GM18868 (cell line): ENCODE measurements at regions not wholly inside any gene's neighbourhood (a gene's known extent, or its start where the extent isn't known, plus 50 kb on each side); places are given as distances from the start of the nearest gene placed in this dataset.
"Not testable (repeated sequence)": the region's sequence is repeated elsewhere in the genome, so short reads cannot be mapped to it uniquely, and the experiment has no call there.

Experiments used
- ATAC-seq: cut with Tn5 transposase; IDR thresholded peaks from one replicate; pipeline ENCODE4 v1.9.1; 2021; ENCODE audit warnings: mild to moderate bottlenecking, moderate library complexity; ENCODE audit not compliant: unreplicated experiment

GRCh38 chr1:228887960-228888359, 152.7 kb downstream of the RHOU start:
- no peak for ATAC-seq

- no peak for ATAC-seq
These were observed 154.0 kb downstream of the RHOU start for GRCh38 chr1:228889289-228889688.

- no peak for ATAC-seq
These were observed 156.2 kb downstream of the RHOU start for GRCh38 chr1:228891272-228892034.

- ATAC-seq, result not testable (repeated sequence)
These were observed 156.9 kb downstream of the RHOU start for GRCh38 chr1:228892200-228892599.

- no peak for ATAC-seq
These were observed 159.2 kb downstream of the RHOU start for GRCh38 chr1:228894442-228894989.

GRCh38 chr1:228897901-228898300, 162.6 kb downstream of the RHOU start:
- no peak for ATAC-seq

- peak; percentile 98 for ATAC-seq
These were observed 163.3 kb downstream of the RHOU start for GRCh38 chr1:228898582-228898992.

GRCh38 chr1:228899421-228899956, 164.2 kb downstream of the RHOU start:
- no peak for ATAC-seq

GRCh38 chr1:228900099-228900885, 165.0 kb downstream of the RHOU start:
- no peak for ATAC-seq

GRCh38 chr1:228900886-228901392, 165.7 kb downstream of the RHOU start:
- ATAC-seq, result no peak

- ATAC-seq, result no peak
These were observed 166.8 kb downstream of the RHOU start for GRCh38 chr1:228901936-228902681.

GRCh38 chr1:228902781-228903433, 167.6 kb downstream of the RHOU start:
- ATAC-seq, result no peak

GRCh38 chr1:228903434-228904071, 168.3 kb downstream of the RHOU start:
- no peak for ATAC-seq

- ATAC-seq, result no peak
These were observed 168.9 kb downstream of the RHOU start for GRCh38 chr1:228904222-228904621.

GRCh38 chr1:228905701-228906101, 170.4 kb downstream of the RHOU start:
- no peak for ATAC-seq

- no peak for ATAC-seq
These were observed 171.1 kb downstream of the RHOU start for GRCh38 chr1:228906223-228906860.

GRCh38 chr1:228911225-228912210, 176.2 kb downstream of the RHOU start:
- ATAC-seq, result no peak
